GM12891 (cell line): ENCODE measurements at regions not wholly inside any gene's neighbourhood (a gene's known extent, or its start where the extent isn't known, plus 50 kb on each side); places are given as distances from the start of the nearest gene placed in this dataset.

Experiments
- POLR2A ChIP-seq: IDR thresholded peaks from 2 replicates; pipeline ENCODE4 v1.6.1; 2011; ENCODE audit warnings: low read depth, low read length, control low read depth
- POLR2AphosphoS5 ChIP-seq: IDR thresholded peaks from 2 replicates; pipeline ENCODE4 v1.6.1; 2011; ENCODE audit warnings: low read depth, low read length, control low read depth
- TAF1 ChIP-seq: IDR thresholded peaks from 2 replicates; pipeline ENCODE4 v1.6.1; 2011; ENCODE audit warnings: low read depth, low read length, control low read depth

GRCh38 chr5:88058625-88059024 lies 210.0 kb downstream of the TMEM161B start:
- TF ChIP-seq POLR2AphosphoS5 (no peak), POLR2A (no peak), TAF1 (no peak)
